ENCODE measurements at regions not wholly inside any gene's neighbourhood (a gene's known extent, or its start where the extent isn't known, plus 50 kb on each side); places are given as distances from the start of the nearest gene placed in this dataset.
"Not testable (repeated sequence)": the region's sequence is repeated elsewhere in the genome, so short reads cannot be mapped to it uniquely, and the experiment has no call there.

DNA sequence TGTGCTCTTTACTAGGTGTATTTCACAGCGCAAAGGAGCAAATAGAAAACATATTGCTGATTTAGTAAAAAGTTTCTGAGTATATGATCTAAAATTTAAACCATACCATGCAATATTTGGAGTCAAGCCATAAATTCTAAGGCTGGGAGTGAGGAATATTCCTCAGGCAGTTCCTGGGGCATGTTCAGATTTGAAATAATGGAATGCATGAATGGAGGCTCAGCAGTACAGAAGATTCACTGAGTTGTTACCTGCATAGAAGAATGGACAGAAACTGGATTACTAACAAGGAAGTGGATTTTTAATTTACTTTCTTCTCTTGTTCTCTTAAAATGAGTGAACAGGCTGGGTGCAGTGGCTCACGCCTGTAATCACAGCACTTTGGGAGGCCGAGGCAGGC, 441.0 kb upstream of the MAP2 start:
- DNase-seq (ENCODE audit: insufficient read length), result no peak
- no peak for FAIRE-seq
- no peak for TF ChIP-seq TAF1 (IDR thresholded peaks at IDR 0.05; ENCODE audit: borderline replicate concordance, low read depth, low read length)
- TF ChIP-seq POLR2A (IDR thresholded peaks at IDR 0.05; ENCODE audit: low read depth, low read length), result no peak
- TF ChIP-seq POLR2AphosphoS5 (IDR thresholded peaks at IDR 0.05; ENCODE audit: low read depth, low read length), result no peak

- FAIRE-seq (no peak), DNase-seq (ENCODE audit: insufficient read length) (no peak)
- TF ChIP-seq POLR2AphosphoS5 (IDR thresholded peaks at IDR 0.05; ENCODE audit: low read depth, low read length) (no peak), TAF1 (IDR thresholded peaks at IDR 0.05; ENCODE audit: borderline replicate concordance, low read depth, low read length) (no peak), POLR2A (IDR thresholded peaks at IDR 0.05; ENCODE audit: low read depth, low read length) (no peak)
Measured at GRCh38 chr2:208983486-208983885, 440.4 kb upstream of the MAP2 start.

GRCh38 chr2:208984376-208985090, 439.3 kb upstream of the MAP2 start:
- FAIRE-seq (no peak), DNase-seq (ENCODE audit: insufficient read length) (no peak)
- TF ChIP-seq TAF1 (IDR thresholded peaks at IDR 0.05; ENCODE audit: borderline replicate concordance, low read depth, low read length), result no peak
- TF ChIP-seq POLR2A (IDR thresholded peaks at IDR 0.05; ENCODE audit: low read depth, low read length), result no peak
- no peak for TF ChIP-seq POLR2AphosphoS5 (IDR thresholded peaks at IDR 0.05; ENCODE audit: low read depth, low read length)

DNA sequence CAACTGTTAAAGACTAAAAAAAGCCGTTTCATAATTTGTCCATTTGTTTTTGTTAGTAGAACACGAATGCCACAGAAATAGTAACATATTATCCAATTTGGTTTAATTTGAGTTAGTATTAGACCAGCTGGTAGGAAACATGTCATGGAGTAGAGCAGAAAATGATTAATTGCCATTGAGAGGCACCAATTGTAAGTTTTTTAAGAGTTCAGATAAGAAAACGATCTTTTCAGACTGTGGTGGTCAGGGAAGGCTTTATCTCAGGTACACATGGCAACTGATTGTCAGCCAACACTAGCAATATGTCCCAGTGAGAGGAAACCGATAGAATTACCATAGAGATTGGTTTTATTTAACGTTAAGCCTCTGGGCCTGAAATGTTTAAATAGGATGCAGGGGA, 438.2 kb upstream of the MAP2 start:
- FAIRE-seq, result no peak

DNA sequence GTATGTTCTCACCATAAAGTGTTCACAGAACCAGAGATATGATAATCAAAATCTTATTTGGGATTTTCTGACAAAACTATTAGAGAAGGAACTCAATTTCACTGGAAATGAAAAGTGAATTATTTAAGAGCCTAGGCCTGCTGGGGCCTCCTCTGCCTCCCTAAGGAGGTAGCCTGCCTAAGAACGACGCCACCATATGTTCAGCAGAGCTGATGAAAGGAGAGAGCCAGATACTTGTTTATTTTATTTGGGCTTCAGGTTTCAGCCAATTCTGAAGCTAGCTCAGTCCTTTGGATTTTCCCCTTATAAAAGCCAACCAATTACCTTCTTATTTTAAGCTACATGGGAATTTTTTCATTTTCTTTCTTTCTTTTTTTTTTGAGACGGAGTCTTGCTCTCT, 433.1 kb upstream of the MAP2 start:
- no peak for FAIRE-seq
- TF ChIP-seq TAF1 (IDR thresholded peaks at IDR 0.05; ENCODE audit: borderline replicate concordance, low read depth, low read length), result no peak
- no peak for TF ChIP-seq POLR2A (IDR thresholded peaks at IDR 0.05; ENCODE audit: low read depth, low read length)
- no peak for TF ChIP-seq POLR2AphosphoS5 (IDR thresholded peaks at IDR 0.05; ENCODE audit: low read depth, low read length)
- DNase-seq (ENCODE audit: insufficient read length), result no peak

More for the DNA sequence above, 438.2 kb upstream of the MAP2 start:
- TF ChIP-seq POLR2A (IDR thresholded peaks at IDR 0.05; ENCODE audit: low read depth, low read length) (no peak), POLR2AphosphoS5 (IDR thresholded peaks at IDR 0.05; ENCODE audit: low read depth, low read length) (no peak), TAF1 (IDR thresholded peaks at IDR 0.05; ENCODE audit: borderline replicate concordance, low read depth, low read length) (no peak)
- no peak for DNase-seq (ENCODE audit: insufficient read length)

- no peak for DNase-seq (ENCODE audit: insufficient read length)
- no peak for TF ChIP-seq POLR2A (IDR thresholded peaks at IDR 0.05; ENCODE audit: low read depth, low read length)
- TF ChIP-seq POLR2AphosphoS5 (IDR thresholded peaks at IDR 0.05; ENCODE audit: low read depth, low read length), result no peak
- no peak for TF ChIP-seq TAF1 (IDR thresholded peaks at IDR 0.05; ENCODE audit: borderline replicate concordance, low read depth, low read length)
- no peak for FAIRE-seq
Measured at GRCh38 chr2:208999911-209000310, 423.9 kb upstream of the MAP2 start.

- FAIRE-seq, result no peak
- DNase-seq (ENCODE audit: insufficient read length), result no peak
- no peak for TF ChIP-seq POLR2AphosphoS5 (IDR thresholded peaks at IDR 0.05; ENCODE audit: low read depth, low read length)
- no peak for TF ChIP-seq TAF1 (IDR thresholded peaks at IDR 0.05; ENCODE audit: borderline replicate concordance, low read depth, low read length)
- TF ChIP-seq POLR2A (IDR thresholded peaks at IDR 0.05; ENCODE audit: low read depth, low read length), result no peak
Measured at GRCh38 chr2:209002054-209002453, 421.8 kb upstream of the MAP2 start.

- DNase-seq (ENCODE audit: insufficient read length), result no peak
- no peak for TF ChIP-seq POLR2AphosphoS5 (IDR thresholded peaks at IDR 0.05; ENCODE audit: low read depth, low read length)
- TF ChIP-seq POLR2A (IDR thresholded peaks at IDR 0.05; ENCODE audit: low read depth, low read length), result no peak
- no peak for TF ChIP-seq TAF1 (IDR thresholded peaks at IDR 0.05; ENCODE audit: borderline replicate concordance, low read depth, low read length)
- no peak for FAIRE-seq
Measured at GRCh38 chr2:209005371-209005770, 418.5 kb upstream of the MAP2 start.

DNA sequence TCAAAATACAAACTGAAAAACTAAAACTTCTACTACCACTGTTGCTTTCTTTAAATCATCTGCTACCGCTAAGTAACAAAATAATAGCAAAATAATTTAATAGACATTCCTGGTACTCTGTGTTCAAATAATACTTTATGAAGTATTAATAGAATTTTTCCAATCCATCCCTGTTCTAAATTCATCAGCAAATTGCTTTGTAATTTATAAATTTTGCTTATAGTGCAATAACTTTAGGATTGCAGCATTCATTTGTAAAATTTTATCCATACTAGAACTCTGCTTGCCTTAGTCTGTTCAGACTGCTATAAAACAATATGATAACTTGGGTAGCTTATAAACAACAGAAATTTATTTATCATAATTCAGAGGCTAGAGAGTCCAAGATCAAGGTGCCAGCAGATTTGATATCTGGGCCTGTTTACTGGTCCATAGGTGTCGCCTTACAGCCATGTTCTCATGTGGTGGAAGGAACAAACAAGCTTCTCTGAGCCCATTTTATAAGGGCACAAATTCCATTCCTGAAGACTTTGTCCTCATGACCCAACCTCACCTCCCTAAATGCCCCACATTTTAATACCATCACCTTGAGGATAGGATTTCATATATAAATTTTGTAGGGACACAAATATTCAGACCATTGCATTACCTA, 415.1 kb upstream of the MAP2 start:
- FAIRE-seq (no peak), DNase-seq (ENCODE audit: insufficient read length) (no peak)
- no peak for TF ChIP-seq POLR2A (IDR thresholded peaks at IDR 0.05; ENCODE audit: low read depth, low read length)
- TF ChIP-seq TAF1 (IDR thresholded peaks at IDR 0.05; ENCODE audit: borderline replicate concordance, low read depth, low read length), result no peak
- TF ChIP-seq POLR2AphosphoS5 (IDR thresholded peaks at IDR 0.05; ENCODE audit: low read depth, low read length), result no peak

DNA sequence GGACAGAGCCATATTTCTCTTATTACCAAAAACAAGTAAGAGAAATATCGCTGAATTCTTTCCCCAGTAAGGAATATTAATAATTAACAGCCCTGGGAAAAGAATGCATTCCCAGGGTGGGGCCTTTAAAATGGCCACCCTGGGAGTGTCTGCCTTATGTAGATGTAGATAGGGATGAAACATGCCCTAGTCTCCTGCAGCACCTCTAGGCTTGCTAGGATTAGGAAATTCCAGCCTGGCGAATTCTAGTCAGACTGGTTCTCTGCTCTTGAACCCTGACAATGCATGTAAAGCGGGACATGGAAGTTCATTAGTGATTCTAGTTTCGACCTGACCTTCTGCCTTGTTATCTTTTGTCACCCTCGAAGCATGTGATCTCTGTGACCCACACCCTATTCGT, 405.2 kb upstream of the MAP2 start:
- FAIRE-seq; DNase-seq (ENCODE audit: insufficient read length): not testable (repeated sequence)

DNA sequence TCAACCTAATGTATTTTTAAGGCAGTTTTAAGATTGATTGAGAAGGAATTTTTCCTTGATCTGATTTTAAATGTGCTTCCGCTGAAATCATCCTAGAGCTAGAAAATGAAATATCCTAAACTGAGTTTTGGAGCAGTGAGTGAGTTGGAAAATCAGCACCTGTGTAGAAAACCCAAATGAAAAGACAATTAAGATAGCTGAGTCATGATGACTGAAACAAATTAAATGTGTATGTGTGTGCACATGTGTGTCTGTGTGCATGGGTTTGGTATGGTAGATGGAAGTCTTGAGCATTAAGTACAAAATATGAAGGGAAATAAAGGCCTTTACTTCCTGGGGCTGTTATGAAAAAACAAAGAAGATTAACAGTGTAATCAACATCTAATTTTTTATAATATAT, 394.6 kb upstream of the MAP2 start:
- DNase-seq (ENCODE audit: insufficient read length), result no peak
- FAIRE-seq, result no peak
- no peak for TF ChIP-seq TAF1 (IDR thresholded peaks at IDR 0.05; ENCODE audit: borderline replicate concordance, low read depth, low read length)
- TF ChIP-seq POLR2AphosphoS5 (IDR thresholded peaks at IDR 0.05; ENCODE audit: low read depth, low read length), result no peak
- TF ChIP-seq POLR2A (IDR thresholded peaks at IDR 0.05; ENCODE audit: low read depth, low read length), result no peak

GRCh38 chr2:209044307-209044706, 379.5 kb upstream of the MAP2 start:
- no peak for DNase-seq (ENCODE audit: insufficient read length)
- TF ChIP-seq POLR2A (IDR thresholded peaks at IDR 0.05; ENCODE audit: low read depth, low read length), result no peak
- no peak for TF ChIP-seq TAF1 (IDR thresholded peaks at IDR 0.05; ENCODE audit: borderline replicate concordance, low read depth, low read length)
- TF ChIP-seq POLR2AphosphoS5 (IDR thresholded peaks at IDR 0.05; ENCODE audit: low read depth, low read length), result no peak
- no peak for FAIRE-seq

All from GM12892 (cell line).